ENCODE measurements at regions not wholly inside any gene's neighbourhood (a gene's known extent, or its start where the extent isn't known, plus 50 kb on each side); places are given as distances from the start of the nearest gene placed in this dataset.

DNA sequence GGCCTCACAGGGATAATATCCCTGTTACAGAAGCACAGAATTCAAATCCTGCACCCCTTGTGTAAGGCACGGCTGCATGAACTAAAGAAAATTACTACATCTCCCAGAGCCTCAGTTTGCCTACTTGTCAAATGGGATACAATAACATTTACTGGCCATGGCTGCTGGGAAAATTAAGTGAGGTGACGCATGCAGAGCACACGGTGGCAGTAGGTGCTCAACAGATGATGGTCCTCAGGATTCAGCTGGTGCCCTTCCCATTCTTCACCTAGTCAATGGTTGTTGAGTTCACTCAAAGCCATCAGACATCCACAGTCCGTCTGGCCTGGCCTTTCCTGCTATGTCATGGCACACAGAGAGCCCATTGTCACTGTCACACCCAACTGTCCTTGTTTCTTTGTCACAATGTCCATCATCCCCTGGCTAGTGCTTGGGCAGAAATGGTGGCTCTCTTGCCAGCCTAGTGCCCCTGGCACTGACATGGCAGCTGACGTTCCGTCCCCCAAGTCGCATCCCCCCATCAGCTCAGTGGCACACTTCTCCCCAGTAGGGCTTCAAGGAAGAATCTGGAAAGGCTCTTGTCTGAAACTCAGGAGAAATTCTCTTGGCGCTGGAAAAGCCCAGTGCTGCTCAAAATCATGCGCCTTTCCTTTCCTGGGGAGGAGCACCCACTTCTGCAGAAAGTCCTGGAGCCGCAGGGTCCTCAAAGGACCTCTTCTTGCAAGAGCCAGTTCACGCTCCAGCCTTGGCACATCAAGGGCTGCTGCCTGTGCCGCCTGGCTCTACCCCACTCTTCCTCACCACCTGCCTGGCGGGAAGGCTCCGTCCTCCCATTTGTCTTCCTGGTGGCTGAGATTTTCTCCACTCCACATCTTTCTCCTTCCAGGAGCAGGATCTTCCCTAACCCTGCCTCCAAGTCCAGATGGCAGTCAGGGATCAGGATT is 55.9 kb upstream of the SLC66A3 start:
- Histone ChIP-seq H3K79me2 (ENCODE audit: control insufficient read depth in 1 of 2, insufficient read depth in 2 of 2, low read length in 2 of 2) (no peaks in the 10 kb centered on the region), H2BK5ac (ENCODE audit: low read depth, low read length) (no peak overlapping the region), H2AFZ (ENCODE audit: low read length) (no peak overlapping the region), H4K5ac (ENCODE audit: insufficient read length, low read depth, low read length) (no peak overlapping the region), H3K4ac (replicated peaks; ENCODE audit: insufficient read length, low read depth, low read length) (no peak overlapping the region), H3K23me2 (ENCODE audit: low read depth, low read length) (no peaks in the 10 kb centered on the region), H3K36me3 (ENCODE audit: control insufficient read depth in 2 of 4, insufficient read depth in 4 of 4, low read length in 3 of 4) (no peaks in the 10 kb centered on the region), H2BK120ac (replicated peaks; ENCODE audit: low read depth, low read length) (no peak overlapping the region), H3K27ac (ENCODE audit: low read depth, low read length) (no peak overlapping the region), H2BK12ac (ENCODE audit: low read depth, low read length) (no peak overlapping the region), H3K4me2 (ENCODE audit: insufficient read depth in 1 of 2, low read depth in 2 of 2, low read length in 2 of 2) (no peak overlapping the region), H3K23ac (ENCODE audit: insufficient read length) (no peak overlapping the region), H3K79me1 (ENCODE audit: low read depth, low read length) (no peaks in the 10 kb centered on the region), H4K20me1 (replicated peaks in 1 of 2; ENCODE audit: control insufficient read depth in 1 of 2, insufficient read depth in 2 of 2, low read length in 2 of 2) (no peaks in the 10 kb centered on the region), H2AK5ac (ENCODE audit: low read depth, low read length) (no peak overlapping the region), H2BK15ac (ENCODE audit: low read length) (no peak overlapping the region; the same call in 1 of the 2 replicates), H3K9me3 (ENCODE audit: insufficient read depth in 2 of 2, low read depth in 1 of 2, low read length in 1 of 2) (no peaks in the 10 kb centered on the region), H3K4me1 (replicated peaks in 1 of 4; ENCODE audit: control insufficient read depth in 3 of 4, insufficient read depth in 4 of 4, low read length in 3 of 4) (no peaks in the 10 kb centered on the region), H3K18ac (ENCODE audit: extremely low read depth, low read length) (no peak overlapping the region), H4K8ac (ENCODE audit: extremely low read depth, insufficient read depth, low read length) (no peak overlapping the region), H3K56ac (replicated peaks; ENCODE audit: insufficient read length, low read depth, low read length) (no peak overlapping the region), H3K27me3 (replicated peaks in 1 of 4; ENCODE audit: control insufficient read depth in 3 of 4, extremely low read depth in 1 of 4, insufficient read depth in 3 of 4, low read length in 3 of 4) (no peaks in the 10 kb centered on the region), H4K91ac (replicated peaks; ENCODE audit: insufficient read length, low read length) (no peak overlapping the region), H3K4me3 (ENCODE audit: extremely low read depth in 1 of 4, insufficient read depth in 2 of 4, low read depth in 3 of 4, low read length in 4 of 4) (no peak overlapping the region), H2BK20ac (ENCODE audit: low read length) (no peak overlapping the region), H3K14ac (ENCODE audit: insufficient read length) (no peak overlapping the region), H3K9ac (replicated peaks in 1 of 4; ENCODE audit: extremely low read depth in 1 of 4, low read depth in 3 of 4, low read length in 3 of 4) (no peak overlapping the region)
- no peak for FAIRE-seq
- ChIA-PET POLR2A (ENCODE audit: partially characterized antibody) (no interaction called here), CTCF (ENCODE audit: partially characterized antibody) (no interaction called here)
- WGBS, 2 experiments (ENCODE audit: extremely low coverage in 1 of 2, insufficient coverage in 1 of 2, insufficient read length in 1 of 2, insufficient replicate concordance in 2 of 2, low coverage in 1 of 2, low lambda C conversion rate in 2 of 2, missing lambda C conversion rate in 1 of 2): 87% methylated on average over 14 of the region's 14 CpGs; no CpG with 5 or more reads in 1 of the 2 experiments
- no peak for DNase-seq (ENCODE audit: low read depth in 1 of 2, low spot score in 2 of 2)
- TF ChIP-seq, protein P1, sequence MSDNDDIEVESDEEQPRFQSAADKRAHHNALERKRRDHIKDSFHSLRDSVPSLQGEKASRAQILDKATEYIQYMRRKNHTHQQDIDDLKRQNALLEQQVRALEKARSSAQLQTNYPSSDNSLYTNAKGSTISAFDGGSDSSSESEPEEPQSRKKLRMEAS (IDR thresholded peaks at IDR 0.05): no peak
- TF ChIP-seq EGR1 (IDR thresholded peaks at IDR 0.05; ENCODE audit: borderline replicate concordance, low read depth, low read length) (no peak), POLR2A (IDR thresholded peaks at IDR 0.05; ENCODE audit: control extremely low read depth in 1 of 2, low read depth in 2 of 2, low read length in 2 of 2) (no peak), HDAC6 (IDR thresholded peaks at IDR 0.05; ENCODE audit: low read depth, low read length) (no peak), BRCA1 (IDR thresholded peaks at IDR 0.05; ENCODE audit: low read depth, low read length) (no peak), SUZ12 (IDR thresholded peaks at IDR 0.05; ENCODE audit: low read length) (no peak), SIX5 (IDR thresholded peaks at IDR 0.05; ENCODE audit: low read depth, low read length) (no peak)
- TF ChIP-seq, protein P2, sequence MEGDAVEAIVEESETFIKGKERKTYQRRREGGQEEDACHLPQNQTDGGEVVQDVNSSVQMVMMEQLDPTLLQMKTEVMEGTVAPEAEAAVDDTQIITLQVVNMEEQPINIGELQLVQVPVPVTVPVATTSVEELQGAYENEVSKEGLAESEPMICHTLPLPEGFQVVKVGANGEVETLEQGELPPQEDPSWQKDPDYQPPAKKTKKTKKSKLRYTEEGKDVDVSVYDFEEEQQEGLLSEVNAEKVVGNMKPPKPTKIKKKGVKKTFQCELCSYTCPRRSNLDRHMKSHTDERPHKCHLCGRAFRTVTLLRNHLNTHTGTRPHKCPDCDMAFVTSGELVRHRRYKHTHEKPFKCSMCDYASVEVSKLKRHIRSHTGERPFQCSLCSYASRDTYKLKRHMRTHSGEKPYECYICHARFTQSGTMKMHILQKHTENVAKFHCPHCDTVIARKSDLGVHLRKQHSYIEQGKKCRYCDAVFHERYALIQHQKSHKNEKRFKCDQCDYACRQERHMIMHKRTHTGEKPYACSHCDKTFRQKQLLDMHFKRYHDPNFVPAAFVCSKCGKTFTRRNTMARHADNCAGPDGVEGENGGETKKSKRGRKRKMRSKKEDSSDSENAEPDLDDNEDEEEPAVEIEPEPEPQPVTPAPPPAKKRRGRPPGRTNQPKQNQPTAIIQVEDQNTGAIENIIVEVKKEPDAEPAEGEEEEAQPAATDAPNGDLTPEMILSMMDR (IDR thresholded peaks at IDR 0.05; ENCODE audit: control extremely low read depth in 1 of 3, insufficient read depth in 1 of 3, low read depth in 1 of 3, low read length in 3 of 3): no peak
- TF ChIP-seq, protein P3, sequence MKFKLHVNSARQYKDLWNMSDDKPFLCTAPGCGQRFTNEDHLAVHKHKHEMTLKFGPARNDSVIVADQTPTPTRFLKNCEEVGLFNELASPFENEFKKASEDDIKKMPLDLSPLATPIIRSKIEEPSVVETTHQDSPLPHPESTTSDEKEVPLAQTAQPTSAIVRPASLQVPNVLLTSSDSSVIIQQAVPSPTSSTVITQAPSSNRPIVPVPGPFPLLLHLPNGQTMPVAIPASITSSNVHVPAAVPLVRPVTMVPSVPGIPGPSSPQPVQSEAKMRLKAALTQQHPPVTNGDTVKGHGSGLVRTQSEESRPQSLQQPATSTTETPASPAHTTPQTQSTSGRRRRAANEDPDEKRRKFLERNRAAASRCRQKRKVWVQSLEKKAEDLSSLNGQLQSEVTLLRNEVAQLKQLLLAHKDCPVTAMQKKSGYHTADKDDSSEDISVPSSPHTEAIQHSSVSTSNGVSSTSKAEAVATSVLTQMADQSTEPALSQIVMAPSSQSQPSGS (IDR thresholded peaks at IDR 0.05; ENCODE audit: low read length): no peak

All from H1 (cell line).